GM18498 (cell line): ENCODE measurements at regions not wholly inside any gene's neighbourhood (a gene's known extent, or its start where the extent isn't known, plus 50 kb on each side); places are given as distances from the start of the nearest gene placed in this dataset.
"Not testable (repeated sequence)": the region's sequence is repeated elsewhere in the genome, so short reads cannot be mapped to it uniquely, and the experiment has no call there.

Experiments
- ATAC-seq: cut with Tn5 transposase; IDR thresholded peaks from one replicate; pipeline ENCODE4 v1.9.1; 2021; ENCODE audit warnings: mild to moderate bottlenecking, moderate library complexity; ENCODE audit not compliant: unreplicated experiment

GRCh38 chr1:8230292-8230621 is 87.7 kb upstream of the SLC45A1 start:
- no peak for ATAC-seq

GRCh38 chr1:8228253-8228652 is 89.7 kb upstream of the SLC45A1 start:
- ATAC-seq: no peak

GRCh38 chr1:8227674-8228073 is 90.2 kb upstream of the SLC45A1 start:
- not testable (repeated sequence) for ATAC-seq

- no peak for ATAC-seq
Observed at GRCh38 chr1:8226747-8227146, 91.2 kb upstream of the SLC45A1 start.

- ATAC-seq: not testable (repeated sequence)
Observed at GRCh38 chr1:8226024-8226423, 91.9 kb upstream of the SLC45A1 start.

- ATAC-seq: no peak
Observed at GRCh38 chr1:8223526-8223925, 94.4 kb upstream of the SLC45A1 start.

- no peak for ATAC-seq
Observed at GRCh38 chr1:8222789-8223188, 95.1 kb upstream of the SLC45A1 start.

- no peak for ATAC-seq
Observed at GRCh38 chr1:8219530-8219929, 98.4 kb upstream of the SLC45A1 start.

- no peak for ATAC-seq
Observed at GRCh38 chr1:8218351-8219092, 99.4 kb upstream of the SLC45A1 start.

- no peak for ATAC-seq
Observed at GRCh38 chr1:8217809-8218208, 100.1 kb upstream of the SLC45A1 start.

GRCh38 chr1:8217011-8217711 is 100.8 kb upstream of the SLC45A1 start:
- no peak for ATAC-seq

GRCh38 chr1:8216005-8216404 is 101.9 kb upstream of the SLC45A1 start:
- ATAC-seq: no peak

- no peak for ATAC-seq
Observed at GRCh38 chr1:8214501-8215173, 103.3 kb upstream of the SLC45A1 start.

GRCh38 chr1:8213676-8214075 is 104.2 kb upstream of the SLC45A1 start:
- no peak for ATAC-seq

- ATAC-seq: no peak
Observed at GRCh38 chr1:8213136-8213535, 104.8 kb upstream of the SLC45A1 start.

- no peak for ATAC-seq
Observed at GRCh38 chr1:8212580-8213031, 105.3 kb upstream of the SLC45A1 start.

- no peak for ATAC-seq
Observed at GRCh38 chr1:8211883-8212579, 105.9 kb upstream of the SLC45A1 start.

GRCh38 chr1:8211251-8211882 is 106.5 kb upstream of the SLC45A1 start:
- no peak for ATAC-seq

GRCh38 chr1:8207202-8207601 is 110.7 kb upstream of the SLC45A1 start:
- ATAC-seq: no peak

- no peak for ATAC-seq
Observed at GRCh38 chr1:8206391-8206790, 111.5 kb upstream of the SLC45A1 start.

- no peak for ATAC-seq
Observed at GRCh38 chr1:8205771-8206170, 112.1 kb upstream of the SLC45A1 start.
